Osteoblast (primary cell): ENCODE measurements at regions not wholly inside any gene's neighbourhood (a gene's known extent, or its start where the extent isn't known, plus 50 kb on each side); places are given as distances from the start of the nearest gene placed in this dataset.

Source experiments
- DNase-seq: peaks from one replicate; pipeline ENCODE4 v3.0.0; 2011; ENCODE audit warnings: low spot score, mixed read lengths; ENCODE audit not compliant: insufficient read length; ENCODE audit errors: missing footprints
- H2AFZ ChIP-seq: 2 replicates; pipeline ENCODE4 v1.6.0; 2011; ENCODE audit warnings: mild to moderate bottlenecking, low read length
- H3K27ac ChIP-seq: 2 replicates; pipeline ENCODE4 v1.5.1; 2011; ENCODE audit warnings: mild to moderate bottlenecking, low read depth, low read length, moderate library complexity
- H3K27me3 ChIP-seq: 2 replicates; pipeline ENCODE4 v1.6.0; 2012; ENCODE audit warnings: mild to moderate bottlenecking, control low read depth, inconsistent platforms, low read length, moderate library complexity; ENCODE audit not compliant: insufficient read depth
- H3K36me3 ChIP-seq: 2 replicates; pipeline ENCODE4 v1.5.1; 2011; ENCODE audit warnings: mild to moderate bottlenecking, low read length, control low read depth, moderate library complexity; ENCODE audit not compliant: insufficient read depth
- H3K4me1 ChIP-seq: 2 replicates; pipeline ENCODE4 v1.5.1; 2011; ENCODE audit warnings: mild to moderate bottlenecking, low read length, control low read depth, moderate library complexity; ENCODE audit not compliant: insufficient read depth
- H3K4me2 ChIP-seq: 2 replicates; pipeline ENCODE4 v1.6.0; 2011; ENCODE audit warnings: mild to moderate bottlenecking, low read length; ENCODE audit not compliant: insufficient read depth
- H3K4me3 ChIP-seq: fragments of 200-600 bp; sonication (generic); 3 replicates; pipeline ENCODE4 v1.5.1; 2012; ENCODE audit warnings: mild to moderate bottlenecking, low read length, inconsistent platforms; ENCODE audit not compliant: insufficient read depth
- H3K79me2 ChIP-seq: 2 replicates; pipeline ENCODE4 v1.6.0; 2012; ENCODE audit warnings: mild to moderate bottlenecking, low read length, control low read depth, inconsistent platforms; ENCODE audit not compliant: insufficient read depth
- H3K9me3 ChIP-seq: 2 replicates; pipeline ENCODE4 v1.5.1; 2011; ENCODE audit warnings: low read depth, low read length, control low read depth
- H4K20me1 ChIP-seq: 2 replicates; pipeline ENCODE4 v1.6.0; 2012; ENCODE audit warnings: mild to moderate bottlenecking, low read length, control low read depth; ENCODE audit not compliant: insufficient read depth
- CTCF ChIP-seq: IDR thresholded peaks from 2 replicates; pipeline ENCODE4 v1.5.1; 2011; ENCODE audit warnings: mild to moderate bottlenecking, low read depth, low read length, moderate library complexity; ENCODE audit errors: extremely low read depth

- no peak for DNase-seq
- TF ChIP-seq CTCF: no peak
Measured at GRCh38 chr7:18288322-18289037, 207.1 kb upstream of the HDAC9 start.

GRCh38 chr7:18289788-18290187 lies 205.8 kb upstream of the HDAC9 start:
- no peak overlapping the region for H3K4me2 ChIP-seq
- H3K79me2 ChIP-seq: no peaks in the 10 kb centered on the region
- no peaks in the 10 kb centered on the region for H3K36me3 ChIP-seq
- DNase-seq: no peak
- H2AFZ ChIP-seq: no peak overlapping the region
- H4K20me1 ChIP-seq: no peaks in the 10 kb centered on the region
- no peak overlapping the region for H3K27ac ChIP-seq
- peaks cover 11% of the 10 kb centered on the region for H3K27me3 ChIP-seq
- H3K4me1 ChIP-seq: no peaks in the 10 kb centered on the region
- no peaks in the 10 kb centered on the region for H3K9me3 ChIP-seq
- no peak for TF ChIP-seq CTCF
- no peak overlapping the region for H3K4me3 ChIP-seq

More at GRCh38 chr7:18288322-18289037, 207.1 kb upstream of the HDAC9 start:
- no peaks in the 10 kb centered on the region for H4K20me1 ChIP-seq
- no peaks in the 10 kb centered on the region for H3K9me3 ChIP-seq
- no peaks in the 10 kb centered on the region for H3K36me3 ChIP-seq
- H3K4me3 ChIP-seq: no peak overlapping the region
- no peak overlapping the region for H3K27ac ChIP-seq
- no peak overlapping the region for H3K4me2 ChIP-seq
- H3K79me2 ChIP-seq: no peaks in the 10 kb centered on the region
- peaks cover 11% of the 10 kb centered on the region for H3K27me3 ChIP-seq
- no peak overlapping the region for H2AFZ ChIP-seq
- H3K4me1 ChIP-seq: no peaks in the 10 kb centered on the region

- Histone ChIP-seq H4K20me1 (no peaks in the 10 kb centered on the region), H3K4me2 (no peak overlapping the region), H3K27ac (no peak overlapping the region), H3K27me3 (peaks cover 15% of the 10 kb centered on the region), H3K4me1 (no peaks in the 10 kb centered on the region), H3K79me2 (no peaks in the 10 kb centered on the region), H3K4me3 (no peak overlapping the region), H3K9me3 (no peaks in the 10 kb centered on the region), H2AFZ (no peak overlapping the region), H3K36me3 (no peaks in the 10 kb centered on the region)
- DNase-seq: no peak
- no peak for TF ChIP-seq CTCF
Measured at GRCh38 chr7:18290223-18290622, 205.3 kb upstream of the HDAC9 start.

GRCh38 chr7:18290865-18291264 lies 204.7 kb upstream of the HDAC9 start:
- H3K4me1 ChIP-seq: no peaks in the 10 kb centered on the region
- H3K4me2 ChIP-seq: no peak overlapping the region
- H3K27ac ChIP-seq: no peak overlapping the region
- no peak for DNase-seq
- H3K4me3 ChIP-seq: no peak overlapping the region
- TF ChIP-seq CTCF: no peak
- H2AFZ ChIP-seq: no peak overlapping the region
- H3K27me3 ChIP-seq: peaks cover 15% of the 10 kb centered on the region
- H4K20me1 ChIP-seq: no peaks in the 10 kb centered on the region
- H3K9me3 ChIP-seq: no peaks in the 10 kb centered on the region
- H3K36me3 ChIP-seq: no peaks in the 10 kb centered on the region
- H3K79me2 ChIP-seq: no peaks in the 10 kb centered on the region
